Astrocyte (in vitro differentiated cells and primary cell): ENCODE measurements at regions not wholly inside any gene's neighbourhood (a gene's known extent, or its start where the extent isn't known, plus 50 kb on each side); places are given as distances from the start of the nearest gene placed in this dataset.

Source experiments
- DNase-seq: peaks from one replicate; pipeline ENCODE4 v3.0.0-alpha.2; 2010; ENCODE audit warnings: low read depth
- FAIRE-seq: peaks from 2 replicates; lab custom pipeline; 2011; peaks lifted over from hg19 to GRCh38; lab: Jason Lieb, UNC
- H2AFZ ChIP-seq: 2 replicates; pipeline ENCODE4 v1.6.0; 2012; ENCODE audit warnings: low read depth, low read length, inconsistent platforms
- H3K27ac ChIP-seq: 2 replicates; pipeline ENCODE4 v1.5.1; 2011; ENCODE audit warnings: low read depth, low read length, inconsistent platforms
- H3K27me3 ChIP-seq: 2 replicates; pipeline ENCODE4 v1.6.0; 2011; ENCODE audit warnings: low read length, inconsistent platforms; ENCODE audit not compliant: insufficient read depth
- H3K36me3 ChIP-seq: 2 replicates; pipeline ENCODE4 v1.5.1; 2011; ENCODE audit warnings: low read length, inconsistent platforms; ENCODE audit not compliant: insufficient read depth
- H3K4me1 ChIP-seq: 2 replicates; pipeline ENCODE4 v1.5.1; 2011; ENCODE audit warnings: low read length, inconsistent platforms; ENCODE audit not compliant: insufficient read depth
- H3K4me2 ChIP-seq: 2 replicates; pipeline ENCODE4 v1.6.0; 2012; ENCODE audit warnings: low read length, inconsistent platforms
- H3K4me3 ChIP-seq: 2 replicates; pipeline ENCODE4 v1.5.1; 2011; ENCODE audit warnings: low read depth, mild to moderate bottlenecking, low read length, inconsistent platforms; ENCODE audit not compliant: insufficient read depth
- H3K79me2 ChIP-seq: 2 replicates; pipeline ENCODE4 v1.6.0; 2012; ENCODE audit warnings: mild to moderate bottlenecking, low read length, inconsistent platforms; ENCODE audit not compliant: insufficient read depth
- H3K9ac ChIP-seq: 2 replicates; pipeline ENCODE4 v1.6.0; 2012; ENCODE audit warnings: mild to moderate bottlenecking, low read length, inconsistent platforms
- H3K9me3 ChIP-seq: 2 replicates; pipeline ENCODE4 v1.5.1; 2012; ENCODE audit warnings: low read depth, mild to moderate bottlenecking, low read length, inconsistent platforms; ENCODE audit not compliant: insufficient read depth
- H4K20me1 ChIP-seq: 2 replicates; pipeline ENCODE4 v1.6.0; 2012; ENCODE audit warnings: low read length, inconsistent platforms; ENCODE audit not compliant: insufficient read depth
- H3K27ac Mint-ChIP-seq: one replicate; pipeline ENCODE4 v1.8.0; 2021; ENCODE audit warnings: mild to moderate bottlenecking, mixed read lengths; ENCODE audit not compliant: unreplicated experiment
- H3K27me3 Mint-ChIP-seq: one replicate; pipeline ENCODE4 v1.8.0; 2021; ENCODE audit warnings: low read depth, mixed read lengths; ENCODE audit not compliant: unreplicated experiment
- H3K36me3 Mint-ChIP-seq: one replicate; pipeline ENCODE4 v1.8.0; 2021; ENCODE audit warnings: low read depth, mixed read lengths; ENCODE audit not compliant: unreplicated experiment
- H3K4me1 Mint-ChIP-seq: one replicate; pipeline ENCODE4 v1.8.0; 2021; ENCODE audit warnings: low read depth, mixed read lengths; ENCODE audit not compliant: unreplicated experiment
- H3K4me3 Mint-ChIP-seq: one replicate; pipeline ENCODE4 v1.8.0; 2021; ENCODE audit warnings: mild to moderate bottlenecking, moderate library complexity, mixed read lengths; ENCODE audit not compliant: unreplicated experiment
- H3K9me3 Mint-ChIP-seq: one replicate; pipeline ENCODE4 v1.8.0; 2021; ENCODE audit warnings: mild to moderate bottlenecking, mixed read lengths; ENCODE audit not compliant: unreplicated experiment
- CTCF ChIP-seq: IDR thresholded peaks from 2 replicates; pipeline ENCODE4 v1.5.1; 2011; ENCODE audit warnings: low read depth, mild to moderate bottlenecking, inconsistent platforms, low read length, moderate library complexity; ENCODE audit not compliant: insufficient read depth
- EZH2 ChIP-seq: IDR thresholded peaks from 2 replicates; pipeline ENCODE4 v1.6.1; 2012; ENCODE audit warnings: mild to moderate bottlenecking, low read length, inconsistent platforms; ENCODE audit not compliant: insufficient read depth

- Mint-ChIP-seq H3K4me1 (no peaks in the 10 kb centered on the region), H3K36me3 (no peaks in the 10 kb centered on the region), H3K27ac (no peak overlapping the region), H3K4me3 (no peak overlapping the region), H3K9me3 (no peaks in the 10 kb centered on the region), H3K27me3 (no peaks in the 10 kb centered on the region)
- DNase-seq (no peak), FAIRE-seq (no peak)
- no peaks in the 10 kb centered on the region for H4K20me1 ChIP-seq
- H3K4me1 ChIP-seq: no peaks in the 10 kb centered on the region
- no peaks in the 10 kb centered on the region for H3K79me2 ChIP-seq
- no peak overlapping the region for H2AFZ ChIP-seq
- H3K36me3 ChIP-seq: no peaks in the 10 kb centered on the region
- H3K4me3 ChIP-seq: no peak overlapping the region
- H3K9ac ChIP-seq: no peak overlapping the region
- no peak overlapping the region for H3K4me2 ChIP-seq
- H3K27me3 ChIP-seq: no peaks in the 10 kb centered on the region
- no peaks in the 10 kb centered on the region for H3K9me3 ChIP-seq
- no peak overlapping the region for H3K27ac ChIP-seq
- TF ChIP-seq CTCF (no peak), EZH2 (no peak)
Measured at GRCh38 chr6:122107256-122107852, 292.1 kb upstream of the HSF2 start.

- DNase-seq (no peak), FAIRE-seq (no peak)
- Mint-ChIP-seq H3K36me3 (no peaks in the 10 kb centered on the region), H3K4me3 (no peak overlapping the region), H3K27ac (no peak overlapping the region), H3K9me3 (no peaks in the 10 kb centered on the region), H3K4me1 (no peaks in the 10 kb centered on the region), H3K27me3 (no peaks in the 10 kb centered on the region)
- Histone ChIP-seq H3K9ac (no peak overlapping the region), H3K9me3 (no peaks in the 10 kb centered on the region), H3K36me3 (no peaks in the 10 kb centered on the region), H3K4me1 (no peaks in the 10 kb centered on the region), H3K79me2 (no peaks in the 10 kb centered on the region), H3K27ac (no peak overlapping the region), H3K27me3 (no peaks in the 10 kb centered on the region), H3K4me3 (no peak overlapping the region), H3K4me2 (no peak overlapping the region), H4K20me1 (no peaks in the 10 kb centered on the region), H2AFZ (no peak overlapping the region)
- TF ChIP-seq EZH2 (no peak), CTCF (no peak)
Measured at GRCh38 chr6:122109075-122109474, 290.4 kb upstream of the HSF2 start.

- Histone ChIP-seq H3K79me2 (no peaks in the 10 kb centered on the region), H3K4me2 (no peak overlapping the region), H3K9ac (no peak overlapping the region), H3K36me3 (no peaks in the 10 kb centered on the region), H3K27me3 (no peaks in the 10 kb centered on the region), H3K4me1 (no peaks in the 10 kb centered on the region), H2AFZ (no peak overlapping the region), H4K20me1 (no peaks in the 10 kb centered on the region), H3K27ac (no peak overlapping the region), H3K4me3 (no peak overlapping the region), H3K9me3 (no peaks in the 10 kb centered on the region)
- Mint-ChIP-seq H3K36me3 (no peaks in the 10 kb centered on the region), H3K9me3 (no peaks in the 10 kb centered on the region), H3K4me1 (no peaks in the 10 kb centered on the region), H3K4me3 (no peak overlapping the region), H3K27ac (no peak overlapping the region), H3K27me3 (no peaks in the 10 kb centered on the region)
- DNase-seq: no peak
- no peak for FAIRE-seq
- TF ChIP-seq EZH2 (no peak), CTCF (no peak)
Measured at GRCh38 chr6:122114717-122115116, 284.7 kb upstream of the HSF2 start.
